HG02884 (cell line): ENCODE measurements at regions not wholly inside any gene's neighbourhood (a gene's known extent, or its start where the extent isn't known, plus 50 kb on each side); places are given as distances from the start of the nearest gene placed in this dataset.
A peak's percentile ranks its signal among the peaks of the same experiment; 100 is the strongest.
"Not testable (repeated sequence)": the region's sequence is repeated elsewhere in the genome, so short reads cannot be mapped to it uniquely, and the experiment has no call there.

Experiments used
- ATAC-seq: cut with Tn5 transposase; IDR thresholded peaks from one replicate; pipeline ENCODE4 v1.9.1; 2021; ENCODE audit warnings: mild to moderate bottlenecking, moderate library complexity; ENCODE audit not compliant: unreplicated experiment

DNA sequence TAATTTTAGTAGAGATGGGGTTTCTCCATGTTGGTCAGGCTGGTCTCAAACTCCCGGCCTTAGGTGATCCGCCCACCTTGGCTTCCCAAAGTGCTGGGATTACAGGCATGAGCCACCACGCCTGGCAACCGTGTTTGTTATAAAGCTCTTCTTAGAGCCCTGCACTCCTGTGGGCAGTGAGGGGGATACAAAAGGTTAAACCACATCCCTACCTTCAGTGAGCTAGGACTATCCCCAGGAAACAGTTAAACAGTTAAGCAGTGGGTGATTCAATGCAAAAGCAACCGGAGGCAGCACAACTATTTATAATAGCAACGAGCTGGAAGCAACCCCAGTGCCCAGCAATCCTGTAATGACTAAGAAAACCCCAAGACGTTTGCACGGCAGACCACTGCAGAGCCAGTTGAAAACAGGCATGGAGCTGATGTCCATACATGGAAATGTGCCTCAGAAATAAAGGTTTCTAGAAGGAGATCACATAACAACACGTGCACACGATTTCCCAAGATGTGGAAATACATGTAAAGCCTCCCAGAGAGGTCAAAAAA lies 107.2 kb upstream of the LYZL2 start:
- ATAC-seq, result peak; percentile 69

- ATAC-seq, result no peak
These were observed 105.3 kb upstream of the LYZL2 start for GRCh38 chr10:30734901-30735300.

- no peak for ATAC-seq
These were observed 103.1 kb upstream of the LYZL2 start for GRCh38 chr10:30732671-30733070.

DNA sequence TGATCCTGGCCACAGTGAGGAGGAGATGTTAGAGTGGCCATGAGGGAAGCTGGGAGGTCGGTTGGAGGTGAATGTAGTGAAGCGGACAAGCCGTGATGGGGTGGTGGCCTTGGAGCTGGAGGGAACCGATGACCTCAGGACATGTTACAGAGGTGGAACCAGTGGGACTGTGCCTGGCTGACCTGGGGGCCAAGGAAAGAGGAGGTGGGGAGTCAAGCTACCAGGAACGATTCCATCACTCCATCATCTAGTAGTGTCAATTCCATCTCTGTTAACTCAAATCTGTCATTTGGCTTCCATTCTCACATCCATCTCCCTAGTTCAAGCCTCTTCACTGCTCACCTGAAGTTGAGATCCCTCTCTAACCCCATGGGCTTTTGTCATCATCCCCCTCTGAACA lies 102.4 kb upstream of the LYZL2 start:
- no peak for ATAC-seq

DNA sequence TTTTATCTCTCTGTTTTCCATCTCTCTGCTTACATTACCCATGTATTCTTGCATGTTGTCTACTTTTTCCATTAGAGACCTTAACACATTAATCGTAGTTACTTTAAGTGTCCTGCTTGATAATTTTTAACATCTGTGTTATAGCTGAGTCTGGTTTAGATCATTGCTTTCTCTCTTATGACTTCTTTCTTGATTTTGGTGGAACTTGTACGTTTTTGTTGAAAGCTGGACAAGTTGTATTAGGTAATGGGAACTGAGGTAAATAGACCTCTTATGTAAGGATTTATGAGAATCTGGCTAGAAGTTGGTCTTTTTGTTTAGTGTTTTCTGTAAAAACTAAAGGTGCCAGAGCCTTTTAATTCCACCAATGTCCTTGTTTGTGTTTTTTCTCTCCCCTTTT lies 100.8 kb upstream of the LYZL2 start:
- ATAC-seq, result no peak

GRCh38 chr10:30728766-30729165 lies 99.2 kb upstream of the LYZL2 start:
- no peak for ATAC-seq

DNA sequence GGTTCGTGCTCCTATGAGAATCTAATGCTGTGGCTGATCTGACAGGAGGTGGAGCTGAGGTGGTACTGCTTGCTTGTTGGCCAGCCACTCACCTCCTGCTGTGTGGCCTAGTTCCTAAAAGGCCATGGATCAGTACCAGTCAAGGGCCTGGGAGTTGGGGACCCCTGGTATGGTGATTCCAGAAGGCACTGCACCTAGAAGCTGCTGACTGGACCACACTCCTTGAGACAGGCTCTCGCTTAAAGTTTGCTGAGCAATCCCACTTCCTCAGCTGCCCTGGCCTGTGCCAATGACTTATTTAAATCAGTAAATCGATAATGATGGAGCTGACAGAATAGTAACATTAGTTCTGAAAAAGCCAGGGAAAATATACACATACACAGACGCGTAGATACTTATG lies 98.6 kb upstream of the LYZL2 start:
- no peak for ATAC-seq

DNA sequence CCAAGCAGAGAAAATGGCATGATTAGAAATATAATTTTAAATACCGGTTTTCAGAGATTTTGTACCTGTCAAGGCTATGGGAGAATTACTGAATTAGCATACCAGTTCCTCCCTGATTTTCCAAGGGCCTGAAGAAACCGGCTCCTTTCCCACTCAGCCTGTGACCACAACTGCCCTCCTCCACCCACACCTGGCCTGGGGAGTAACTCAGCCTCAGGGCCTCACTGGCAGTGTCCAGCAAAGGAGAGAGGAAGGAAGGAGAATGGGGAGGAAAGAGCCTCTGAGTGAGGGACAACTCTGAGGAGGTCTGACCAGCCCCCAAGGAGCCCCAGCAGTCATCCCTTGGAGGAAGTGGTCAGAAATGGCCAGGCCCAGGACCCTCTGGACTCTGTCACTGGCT lies 98.0 kb upstream of the LYZL2 start:
- no peak for ATAC-seq

- ATAC-seq, result not testable (repeated sequence)
These were observed 97.3 kb upstream of the LYZL2 start for GRCh38 chr10:30726783-30727414.

- ATAC-seq, result no peak
These were observed 96.1 kb upstream of the LYZL2 start for GRCh38 chr10:30725661-30726060.

GRCh38 chr10:30724296-30724695 lies 94.7 kb upstream of the LYZL2 start:
- no peak for ATAC-seq

- no peak for ATAC-seq
These were observed 93.5 kb upstream of the LYZL2 start for GRCh38 chr10:30722956-30723620.

- no peak for ATAC-seq
These were observed 90.3 kb upstream of the LYZL2 start for GRCh38 chr10:30719832-30720231.

DNA sequence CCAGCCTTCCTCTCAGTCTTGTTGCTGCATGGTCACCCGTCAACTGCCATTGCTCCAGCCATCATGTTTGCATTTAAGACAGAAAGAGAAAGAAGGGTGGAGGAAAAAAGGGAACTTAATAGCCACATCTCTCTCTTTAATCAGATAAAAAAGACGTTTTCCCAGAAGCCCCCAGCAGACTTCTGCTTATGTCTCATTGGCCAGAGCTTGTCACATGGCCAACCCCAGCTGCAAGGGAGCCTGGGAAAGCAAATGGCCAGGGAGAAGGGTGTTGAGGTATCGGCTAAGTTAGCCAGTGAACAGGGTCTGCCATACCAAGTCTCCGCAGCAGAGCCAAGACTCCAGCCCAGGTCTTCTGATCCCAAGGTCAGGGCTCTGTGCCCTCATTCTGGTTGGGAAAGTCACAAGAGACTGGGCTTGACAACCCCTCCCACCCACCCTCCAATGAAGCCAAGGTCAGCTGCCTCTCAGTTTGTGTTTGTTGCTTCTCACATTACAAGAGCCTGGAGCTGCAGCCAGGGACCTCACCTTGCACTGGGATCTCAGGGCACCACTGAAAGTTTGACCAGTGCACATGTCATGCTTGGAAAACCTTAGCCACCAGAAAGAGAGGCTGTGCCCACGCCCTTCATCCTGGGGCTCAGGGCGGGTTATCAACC lies 80.3 kb upstream of the LYZL2 start:
- ATAC-seq, result no peak

DNA sequence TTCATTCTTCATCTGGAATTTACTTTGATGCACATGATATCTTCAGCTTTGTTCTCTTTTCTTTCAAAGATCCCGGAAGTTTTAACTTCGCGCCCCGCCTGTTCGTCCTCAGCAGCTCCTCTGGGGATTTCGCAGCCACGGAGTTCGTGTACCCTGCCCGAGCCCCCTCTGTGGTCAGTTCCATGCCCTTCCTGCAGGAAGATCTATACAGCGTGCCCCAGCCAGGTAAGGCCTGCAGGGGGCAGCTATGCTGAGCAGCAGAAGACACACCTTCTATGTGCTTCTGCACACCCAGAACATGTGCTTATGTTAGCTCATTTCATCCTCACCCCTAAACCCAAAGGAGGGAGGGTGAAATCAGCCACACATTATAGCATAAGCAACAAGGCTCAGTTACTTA lies 79.7 kb upstream of the LYZL2 start:
- ATAC-seq, result no peak

- no peak for ATAC-seq
These were observed 78.7 kb upstream of the LYZL2 start for GRCh38 chr10:30708234-30708633.

GRCh38 chr10:30706189-30706588 lies 76.6 kb upstream of the LYZL2 start:
- not testable (repeated sequence) for ATAC-seq

DNA sequence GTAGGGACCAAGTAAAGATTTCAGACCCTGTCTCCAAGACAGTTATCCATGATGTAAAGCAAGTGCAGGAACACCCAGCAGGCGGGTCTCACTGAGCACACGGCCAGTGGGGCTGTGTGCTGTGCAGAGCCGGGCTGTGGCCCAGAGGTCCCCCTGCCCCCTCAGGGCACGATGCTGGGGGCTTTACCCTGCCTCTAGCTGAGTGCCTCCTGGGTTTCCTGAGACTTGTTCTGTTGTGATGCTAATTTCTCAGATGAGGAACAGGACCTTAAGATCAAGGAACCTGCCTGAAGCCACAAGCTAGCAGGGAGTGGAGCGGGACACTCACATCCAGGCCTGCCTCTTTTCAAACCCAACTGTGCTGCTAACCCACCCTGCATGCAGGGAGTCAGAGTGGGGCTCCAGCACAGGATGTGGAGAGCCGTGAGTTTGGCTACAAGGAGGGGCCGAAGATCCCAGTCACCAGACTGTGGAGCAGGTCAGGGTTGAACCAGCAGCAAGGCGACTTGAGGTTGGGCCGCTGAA lies 76.1 kb upstream of the LYZL2 start:
- ATAC-seq, result peak; percentile 6

- ATAC-seq, result peak; percentile 48
These were observed 75.6 kb upstream of the LYZL2 start for GRCh38 chr10:30705101-30705624.

DNA sequence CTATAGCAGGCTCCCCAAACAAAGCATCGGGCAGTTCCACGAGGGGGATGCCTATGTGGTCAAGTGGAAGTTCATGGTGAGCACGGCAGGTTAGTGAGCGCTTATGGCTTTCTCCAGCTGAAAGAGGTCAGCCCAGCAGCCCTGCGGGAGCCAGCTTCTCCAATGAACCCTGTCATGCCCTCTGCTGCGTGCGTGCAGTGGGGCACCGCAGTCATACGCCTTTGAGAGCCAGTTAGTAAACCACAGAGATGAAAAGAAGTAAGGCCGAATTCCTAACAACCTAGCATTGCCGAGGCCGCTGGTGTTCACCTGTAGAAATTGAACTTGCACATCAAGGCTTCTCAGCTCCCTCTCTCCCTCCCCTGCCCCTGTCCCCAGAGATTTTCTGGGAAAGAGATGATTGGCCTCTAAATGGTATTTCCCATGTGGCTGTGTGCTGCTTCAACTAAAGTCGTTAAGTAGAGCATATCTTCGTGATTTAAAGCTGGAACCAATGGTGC lies 75.1 kb upstream of the LYZL2 start:
- ATAC-seq, result peak; percentile 2

GRCh38 chr10:30704026-30704600 lies 74.6 kb upstream of the LYZL2 start:
- ATAC-seq, result no peak
